ENCODE measurements at regions not wholly inside any gene's neighbourhood (a gene's known extent, or its start where the extent isn't known, plus 50 kb on each side); places are given as distances from the start of the nearest gene placed in this dataset.

- TF ChIP-seq POLR2A (IDR thresholded peaks at IDR 0.05; ENCODE audit: low read depth) (no peak), CTCF (IDR thresholded peaks at IDR 0.05) (no peak)
Measured at GRCh38 chr16:48824271-48824670, 214.3 kb upstream of the N4BP1 start.
